ENCODE measurements at regions not wholly inside any gene's neighbourhood (a gene's known extent, or its start where the extent isn't known, plus 50 kb on each side); places are given as distances from the start of the nearest gene placed in this dataset.
"Not testable (repeated sequence)": the region's sequence is repeated elsewhere in the genome, so short reads cannot be mapped to it uniquely, and the experiment has no call there.

DNA sequence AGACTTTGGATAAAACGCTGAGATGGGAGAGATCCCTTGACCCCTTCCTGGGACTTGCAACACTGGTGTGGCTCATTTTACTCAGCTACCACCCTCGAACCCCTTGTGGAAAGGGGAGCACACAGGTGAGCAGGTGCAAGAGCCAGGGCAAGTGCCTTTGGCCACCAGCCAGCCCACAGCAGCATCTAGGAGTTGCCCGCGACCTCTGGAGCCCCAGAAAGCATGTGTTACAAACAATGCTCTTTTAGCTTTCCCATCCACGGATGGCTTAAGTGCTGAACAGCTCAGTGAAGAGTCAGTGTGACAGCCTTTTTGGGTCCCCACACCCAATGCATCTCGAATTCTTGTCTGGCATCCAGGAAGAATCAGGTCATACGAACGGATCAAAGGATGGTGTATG lies 197.8 kb downstream of the MEMO1 start:
- DNase-seq (ENCODE audit: low read depth in 2 of 3, low spot score in 2 of 3) = no peak

DNA sequence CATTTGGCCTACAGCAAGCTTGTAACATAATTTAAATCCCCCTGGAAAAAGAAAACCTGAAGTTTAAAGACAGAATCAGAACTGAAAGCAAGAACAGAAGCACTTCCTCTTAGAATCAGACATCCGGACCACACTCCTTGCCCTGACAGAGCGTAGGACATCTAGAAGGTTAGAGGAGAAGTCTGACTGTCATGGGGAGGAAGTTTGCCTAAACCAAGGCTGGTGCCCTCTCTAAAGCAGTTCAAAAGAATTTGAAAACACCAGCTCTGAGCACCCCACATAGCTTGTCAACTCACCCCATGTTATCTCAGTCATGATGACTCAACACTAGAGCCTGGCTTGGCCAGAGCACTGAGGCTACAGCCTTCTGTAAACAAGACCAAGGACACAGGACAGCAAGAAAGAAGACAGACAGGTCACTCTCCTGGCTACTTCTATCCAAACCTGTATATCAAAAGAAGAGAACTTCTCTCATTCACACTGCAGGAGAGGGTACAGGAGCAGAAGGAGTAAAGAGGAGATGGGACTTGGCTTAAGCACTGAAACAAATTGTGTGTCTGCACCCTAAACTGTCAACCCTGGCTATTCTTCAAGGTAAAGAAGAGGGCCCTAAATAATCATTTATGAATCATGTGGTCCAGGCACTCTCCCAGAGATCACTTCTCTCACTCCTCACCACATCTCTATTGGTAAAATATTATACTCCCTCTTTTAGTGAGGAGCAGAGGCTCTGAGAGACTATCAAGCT lies 198.6 kb downstream of the MEMO1 start:
- peak in 2 of 3 donors; percentile 3 to 63 for DNase-seq (ENCODE audit: low read depth in 2 of 3, low spot score in 2 of 3)

DNA sequence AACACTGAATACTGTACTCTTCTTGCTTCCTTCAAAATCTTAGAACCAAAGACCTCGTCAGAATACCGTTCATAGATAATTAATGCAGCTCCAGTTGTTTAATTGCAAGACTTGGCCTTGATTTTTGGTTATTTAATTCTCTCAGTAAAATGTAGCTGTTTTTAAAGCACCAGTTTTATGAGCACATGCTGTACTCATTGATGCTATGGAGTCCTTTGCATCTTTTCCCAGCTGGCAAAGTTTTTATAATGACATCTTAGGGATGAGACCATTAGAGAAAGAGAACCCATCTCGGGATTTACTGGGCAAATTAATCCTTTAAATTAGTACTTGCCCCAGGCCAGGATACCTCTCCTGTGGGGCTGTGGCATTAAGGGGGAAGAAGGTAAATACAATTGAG lies 199.3 kb downstream of the MEMO1 start:
- DNase-seq (ENCODE audit: low read depth in 2 of 3, low spot score in 2 of 3) = no peak

DNA sequence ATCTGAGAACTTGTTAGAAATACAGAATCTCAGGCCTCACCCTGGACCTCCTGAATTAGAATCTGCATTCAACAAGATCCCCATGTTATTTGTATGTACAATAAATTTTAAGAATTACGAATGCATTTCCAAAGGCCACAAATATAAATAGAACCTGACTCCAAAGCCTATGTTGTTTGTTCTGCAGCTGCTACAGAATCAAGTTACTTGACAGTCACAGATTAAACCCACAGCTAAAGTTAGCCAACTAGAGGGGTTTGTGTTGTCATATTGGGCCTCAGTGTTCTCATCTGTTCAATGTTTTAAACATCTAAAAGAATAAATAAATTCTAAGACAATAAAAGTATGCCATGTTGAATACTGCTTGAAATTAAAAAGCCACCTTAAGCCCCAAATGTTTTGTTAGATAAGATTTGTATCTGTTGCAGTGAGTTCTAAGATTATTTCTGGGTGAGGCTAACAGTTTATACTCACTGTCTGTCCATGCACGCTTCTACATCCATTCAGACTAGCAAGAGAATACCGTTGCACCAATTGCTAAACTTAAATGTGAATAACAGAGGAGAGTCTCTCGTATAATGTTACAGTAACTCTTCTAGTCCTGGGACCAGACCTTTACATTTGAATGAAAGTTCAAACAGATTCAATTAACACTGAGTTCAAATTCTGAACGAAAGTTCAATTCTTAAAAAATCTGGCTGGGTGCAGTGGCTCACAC lies 200.4 kb downstream of the MEMO1 start:
- no peak for DNase-seq (ENCODE audit: low read depth in 2 of 3, low spot score in 2 of 3)

DNA sequence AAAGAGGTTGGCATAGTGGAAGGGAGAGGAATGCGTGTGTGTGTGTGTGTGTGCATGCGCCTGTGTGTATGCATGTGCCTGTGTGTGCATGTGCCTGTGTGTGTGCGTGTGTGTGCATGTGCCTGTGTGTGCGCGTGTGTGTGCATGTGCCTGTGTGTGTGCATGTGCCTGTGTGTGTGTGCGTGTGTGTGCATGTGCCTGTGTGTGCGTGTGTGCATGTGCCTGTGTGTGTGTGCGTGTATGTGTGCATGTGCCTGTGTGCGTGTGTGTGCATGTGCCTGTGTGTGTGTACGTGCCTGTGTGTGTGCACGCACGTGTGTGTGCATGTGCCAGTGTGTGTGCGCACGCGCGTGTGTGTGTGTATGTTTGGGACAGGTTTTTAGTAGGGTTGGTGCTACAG lies 205.1 kb downstream of the MEMO1 start:
- DNase-seq (ENCODE audit: low read depth in 2 of 3, low spot score in 2 of 3) = no peak

DNA sequence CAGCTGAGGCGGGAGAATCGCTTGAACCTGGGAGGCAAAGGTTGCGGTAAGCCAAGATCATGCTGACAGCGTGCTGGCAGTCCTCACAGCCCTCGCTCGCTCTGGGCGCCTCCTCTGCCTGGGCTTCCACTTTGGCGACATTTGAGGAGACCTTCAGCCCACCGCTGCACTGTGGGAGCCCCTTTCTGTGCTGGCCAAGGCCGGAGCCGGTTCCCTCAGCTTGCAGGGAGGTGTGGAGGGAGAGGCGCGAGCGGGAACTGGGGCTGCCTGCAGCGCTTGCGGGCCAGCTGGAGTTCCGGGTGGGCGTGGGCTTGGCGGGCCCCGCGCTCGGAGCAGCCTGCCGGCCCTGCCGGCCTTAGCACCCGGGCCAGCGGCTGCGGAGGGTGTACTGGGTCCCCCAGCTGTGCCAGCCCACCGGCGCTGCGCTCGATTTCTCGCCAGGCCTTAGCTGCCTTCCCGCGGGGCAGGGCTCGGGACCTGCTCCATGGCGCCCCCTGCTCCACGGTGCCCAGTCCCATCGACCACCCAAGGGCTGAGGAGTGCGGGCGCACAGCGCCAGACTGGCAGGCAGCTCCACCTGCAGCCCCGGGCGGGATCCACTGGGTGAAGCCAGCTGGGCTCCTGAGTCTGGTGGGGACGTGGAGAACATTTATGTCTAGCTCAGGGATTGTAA lies 207.2 kb downstream of the MEMO1 start:
- DNase-seq (ENCODE audit: low read depth in 2 of 3, low spot score in 2 of 3) = not testable (repeated sequence)

DNA sequence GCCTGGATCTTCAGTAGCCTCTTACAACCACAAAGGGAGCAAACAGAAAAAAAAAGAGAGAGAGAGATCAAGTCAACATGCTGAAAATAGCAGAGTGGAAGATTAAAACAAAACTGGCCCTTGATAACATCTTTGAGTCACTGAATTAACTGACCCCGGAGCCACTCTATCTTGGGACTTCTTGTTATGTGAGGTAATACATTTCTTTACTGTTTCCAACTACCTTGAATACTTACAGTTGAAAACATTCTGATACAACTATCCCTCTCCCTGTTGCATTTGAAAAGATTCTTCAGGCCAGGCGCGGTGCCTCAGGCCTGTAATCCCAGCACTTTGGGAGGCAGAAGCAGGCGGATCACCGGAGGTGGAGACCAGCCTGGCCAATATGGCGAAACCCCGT lies 208.1 kb downstream of the MEMO1 start:
- no peak for DNase-seq (ENCODE audit: low read depth in 2 of 3, low spot score in 2 of 3)

DNA sequence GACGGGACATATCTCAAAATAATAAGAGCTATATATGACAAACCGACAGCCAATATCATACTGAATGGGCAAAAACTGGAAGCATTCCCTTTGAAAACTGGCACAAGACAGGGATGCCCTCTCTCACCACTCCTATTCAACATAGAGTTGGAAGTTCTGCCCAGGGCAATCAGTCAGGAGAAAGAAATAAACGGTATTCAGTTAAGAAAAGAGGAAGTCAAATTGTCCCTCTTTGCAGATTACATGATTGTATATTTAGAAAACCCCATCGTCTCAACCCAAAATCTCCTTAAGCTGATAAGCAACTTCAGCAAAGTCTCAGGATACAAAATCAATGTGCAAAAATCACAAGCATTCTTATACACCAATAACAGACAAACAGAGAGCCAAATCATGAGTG lies 211.5 kb downstream of the MEMO1 start:
- not testable (repeated sequence) for DNase-seq (ENCODE audit: low read depth in 2 of 3, low spot score in 2 of 3)

DNA sequence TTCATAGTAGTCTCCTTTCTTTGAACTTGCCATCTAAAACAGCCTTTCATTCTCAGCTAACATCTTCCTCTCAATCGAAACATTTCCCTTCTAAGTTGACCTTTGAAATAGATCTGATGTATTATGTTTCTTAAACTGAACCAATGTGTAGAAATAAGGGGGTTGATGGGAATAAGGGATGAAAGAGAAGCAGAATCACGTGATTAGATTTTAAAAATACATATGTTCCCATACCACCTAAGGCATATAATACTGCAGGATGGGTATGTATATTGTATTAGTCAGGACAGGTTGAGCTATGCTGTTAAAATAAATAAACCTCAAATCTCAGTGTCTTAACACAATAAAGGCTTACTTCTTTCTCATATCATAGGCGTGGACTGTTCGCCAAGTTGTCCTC lies 207.5 kb upstream of the SRD5A2 start:
- DNase-seq (ENCODE audit: low read depth in 2 of 3, low spot score in 2 of 3) = no peak

DNA sequence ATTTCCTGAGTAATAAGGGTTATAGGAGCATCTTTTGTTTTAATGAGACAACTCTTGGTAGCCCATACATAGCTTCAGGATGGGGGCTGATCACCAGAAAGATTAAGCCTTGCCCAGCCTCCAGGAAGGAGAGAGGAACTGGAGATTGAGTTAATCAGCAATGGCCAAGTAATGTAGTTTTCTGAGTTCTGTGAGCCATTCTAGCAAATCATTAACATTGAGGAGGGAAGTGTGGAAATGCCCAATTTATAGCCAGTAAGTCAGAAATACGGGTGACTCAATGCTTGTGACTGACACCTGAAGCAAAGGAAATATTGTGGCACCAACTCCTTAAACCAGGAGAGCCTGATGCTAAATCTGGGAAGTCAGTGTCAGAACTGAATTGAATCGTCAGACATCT lies 205.1 kb upstream of the SRD5A2 start:
- no peak for DNase-seq (ENCODE audit: low read depth in 2 of 3, low spot score in 2 of 3)

DNA sequence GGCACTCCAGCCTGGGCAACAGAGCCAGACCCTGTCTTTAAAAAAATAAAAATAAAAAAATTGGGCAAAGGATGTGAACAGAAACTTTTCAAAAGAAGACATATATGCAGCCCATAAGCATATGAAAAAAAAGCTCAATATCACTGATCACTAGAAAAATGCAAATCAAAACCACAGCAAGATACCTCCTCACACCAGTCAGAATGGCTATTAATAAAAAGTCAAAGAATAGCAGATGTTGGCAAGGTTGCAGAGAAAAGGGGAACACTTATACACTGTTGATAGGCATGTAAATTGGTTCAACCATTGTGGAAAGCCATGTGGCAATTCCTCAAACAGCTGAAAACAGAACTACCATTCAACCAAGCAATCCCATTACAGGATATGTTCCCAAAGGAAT lies 204.1 kb upstream of the SRD5A2 start:
- DNase-seq (ENCODE audit: low read depth in 2 of 3, low spot score in 2 of 3) = no peak

DNA sequence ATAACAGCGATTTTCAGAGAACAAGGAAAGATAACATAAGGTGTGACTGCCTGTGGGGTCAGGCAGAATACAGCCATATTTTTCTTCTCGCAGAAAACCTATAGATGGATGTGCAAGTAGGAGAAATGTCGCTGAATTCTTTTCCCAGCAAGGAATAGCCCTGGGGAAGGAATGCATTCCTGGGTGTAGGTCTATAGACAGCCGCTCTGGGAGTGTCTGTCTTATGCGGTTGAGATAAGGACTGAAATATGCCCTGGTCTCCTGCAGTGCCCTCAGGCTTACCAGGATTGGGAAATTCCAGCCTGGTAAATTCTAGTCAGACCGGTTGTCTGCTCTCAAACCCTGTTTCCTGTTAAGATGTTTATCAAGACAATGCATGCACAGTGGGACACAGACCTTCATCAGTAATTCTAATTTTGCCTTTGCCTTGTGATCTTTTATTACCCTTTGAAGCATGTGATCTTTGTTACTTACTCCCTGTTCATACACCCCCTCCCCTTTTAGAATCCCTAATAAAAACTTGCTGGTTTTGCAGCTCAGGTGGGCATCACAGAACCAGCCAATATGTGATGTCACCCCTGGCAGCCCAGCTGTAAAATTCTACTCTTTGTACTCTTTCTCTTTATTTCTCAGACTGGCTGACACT lies 202.8 kb upstream of the SRD5A2 start:
- not testable (repeated sequence) for DNase-seq (ENCODE audit: low read depth in 2 of 3, low spot score in 2 of 3)

DNA sequence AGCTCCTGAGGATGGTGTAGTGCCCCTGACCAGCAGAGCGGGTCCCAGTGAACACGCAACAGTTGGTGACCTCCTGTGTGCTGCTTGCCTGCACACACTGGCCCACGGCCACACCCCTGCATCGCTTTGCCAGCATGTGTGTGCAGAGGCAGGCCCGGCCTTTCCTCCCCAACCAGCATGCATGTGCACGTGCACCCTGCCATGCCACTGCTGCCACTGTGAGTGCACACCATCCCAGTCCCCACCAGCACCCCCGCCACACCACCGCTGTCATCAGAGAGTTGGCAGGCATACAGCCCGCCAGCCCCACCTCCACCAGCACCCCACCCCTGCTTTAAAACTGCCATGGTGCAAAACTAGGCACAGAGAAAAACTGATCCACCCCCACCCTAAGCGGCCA lies 197.4 kb upstream of the SRD5A2 start:
- DNase-seq (ENCODE audit: low read depth in 2 of 3, low spot score in 2 of 3) = no peak

DNA sequence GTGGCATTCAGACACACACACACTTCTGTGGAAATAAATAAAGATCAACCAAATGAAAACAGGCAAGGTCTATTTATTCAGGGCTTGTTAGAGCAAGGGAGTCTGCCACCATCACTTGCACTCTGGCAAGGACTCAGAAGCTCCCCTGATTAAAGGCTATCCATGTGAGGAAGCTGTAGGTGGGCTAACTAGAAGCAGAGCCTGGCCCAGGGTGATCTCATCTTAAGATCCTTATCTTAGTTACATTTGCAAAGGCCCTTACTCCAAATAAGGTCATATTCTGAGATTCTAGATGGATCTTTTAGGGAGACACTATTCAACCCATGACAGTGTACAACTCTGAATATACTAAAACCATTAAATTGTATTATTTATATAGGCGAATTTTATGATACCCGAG lies 190.0 kb upstream of the SRD5A2 start:
- no peak for DNase-seq (ENCODE audit: low read depth in 2 of 3, low spot score in 2 of 3)

DNA sequence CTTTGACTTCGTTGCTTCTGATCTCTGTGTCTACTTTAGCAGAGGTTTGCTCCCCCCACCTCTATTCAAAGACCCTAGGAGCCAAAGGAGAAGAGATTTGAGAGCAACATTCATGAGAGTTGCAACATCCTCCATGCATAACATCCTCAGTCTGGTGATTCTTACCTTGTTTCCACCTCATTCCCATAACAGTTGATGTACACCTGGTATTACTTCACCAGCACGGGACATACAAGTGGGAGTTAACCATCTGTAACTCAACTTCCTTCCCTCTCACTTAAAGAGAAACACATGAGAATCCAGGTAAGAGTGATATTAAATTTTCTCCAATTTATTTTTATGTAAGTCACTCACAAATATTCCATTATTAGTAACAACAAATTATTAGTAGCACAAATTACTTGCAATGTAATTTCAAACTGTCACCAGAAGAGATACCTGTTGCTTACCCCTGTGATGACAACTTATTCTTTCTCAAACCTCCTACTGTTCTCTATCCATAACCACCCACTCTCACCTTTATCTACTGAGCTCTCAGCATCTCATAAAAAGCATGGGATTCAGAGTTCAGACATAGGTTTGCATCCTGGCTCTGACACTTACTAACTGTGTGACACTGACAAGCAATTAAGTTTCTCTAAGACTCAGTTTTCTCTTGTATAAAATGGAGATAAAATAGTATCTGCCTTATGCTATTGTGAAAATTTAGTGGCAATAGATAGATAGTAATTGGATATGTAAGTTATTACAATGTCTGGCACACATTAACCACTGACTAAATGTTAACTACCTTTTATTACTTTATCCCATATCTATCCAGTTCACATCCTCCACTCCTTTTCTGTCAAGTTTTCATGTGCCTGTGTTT lies 184.6 kb upstream of the SRD5A2 start:
- DNase-seq (ENCODE audit: low read depth in 2 of 3, low spot score in 2 of 3) = no peak

DNA sequence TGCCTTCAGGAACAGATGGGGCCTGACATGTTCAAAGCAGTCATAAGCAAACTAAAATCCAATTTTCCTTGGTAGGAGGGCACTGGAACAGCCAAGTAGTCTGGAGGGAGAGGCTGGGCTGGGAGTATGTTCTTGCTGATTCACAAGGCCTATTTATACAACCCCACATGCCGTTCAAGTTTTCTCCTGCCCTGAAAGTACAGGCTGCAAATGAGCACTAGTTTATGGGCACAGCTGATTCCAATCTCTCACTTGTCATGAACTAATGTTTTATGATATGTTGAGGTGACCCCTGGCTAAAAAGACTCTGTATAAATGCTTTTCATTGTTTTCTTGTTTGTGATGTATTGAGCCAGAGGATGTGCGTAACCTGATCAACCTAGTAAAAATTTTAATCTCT lies 183.4 kb upstream of the SRD5A2 start:
- no peak for DNase-seq (ENCODE audit: low read depth in 2 of 3, low spot score in 2 of 3)

DNA sequence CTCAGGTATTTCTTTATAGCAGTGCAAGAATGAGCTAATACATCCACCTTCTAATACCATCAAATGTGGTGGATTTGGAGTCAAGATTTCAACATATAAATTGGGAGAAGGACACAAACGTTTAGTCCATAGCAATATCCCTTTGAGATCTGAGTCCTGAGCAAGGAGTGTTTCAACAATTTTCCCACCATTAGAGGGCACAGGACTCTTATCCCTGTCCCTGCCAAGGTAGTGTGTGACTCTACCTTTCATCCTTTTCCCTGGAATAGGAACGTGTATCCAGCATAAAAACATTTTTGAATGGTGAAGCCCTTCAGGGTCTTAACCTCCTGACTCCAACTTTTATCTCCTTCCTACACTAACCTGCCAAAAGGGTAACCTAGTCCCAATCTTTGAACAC lies 181.3 kb upstream of the SRD5A2 start:
- no peak for DNase-seq (ENCODE audit: low read depth in 2 of 3, low spot score in 2 of 3)

DNA sequence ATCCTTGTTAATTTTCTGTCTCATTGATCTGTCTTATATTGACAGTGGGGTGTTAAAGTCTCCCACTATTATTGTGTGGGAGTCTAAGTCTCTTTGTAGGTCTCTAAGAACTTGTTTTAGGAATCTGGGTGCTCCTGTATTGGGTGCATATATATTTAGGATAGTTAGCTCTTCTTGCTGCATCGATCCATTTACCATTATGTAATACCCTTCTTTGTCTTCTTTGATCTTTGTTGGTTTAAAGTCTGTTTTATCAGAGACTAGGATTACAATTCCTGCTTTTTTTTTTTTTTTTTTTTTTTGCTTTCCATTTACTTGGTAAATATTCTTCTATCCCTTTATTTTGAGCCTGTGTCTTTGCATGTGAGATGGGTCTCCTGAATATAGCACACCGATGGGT lies 176.6 kb upstream of the SRD5A2 start:
- not testable (repeated sequence) for DNase-seq (ENCODE audit: low read depth in 2 of 3, low spot score in 2 of 3)

DNA sequence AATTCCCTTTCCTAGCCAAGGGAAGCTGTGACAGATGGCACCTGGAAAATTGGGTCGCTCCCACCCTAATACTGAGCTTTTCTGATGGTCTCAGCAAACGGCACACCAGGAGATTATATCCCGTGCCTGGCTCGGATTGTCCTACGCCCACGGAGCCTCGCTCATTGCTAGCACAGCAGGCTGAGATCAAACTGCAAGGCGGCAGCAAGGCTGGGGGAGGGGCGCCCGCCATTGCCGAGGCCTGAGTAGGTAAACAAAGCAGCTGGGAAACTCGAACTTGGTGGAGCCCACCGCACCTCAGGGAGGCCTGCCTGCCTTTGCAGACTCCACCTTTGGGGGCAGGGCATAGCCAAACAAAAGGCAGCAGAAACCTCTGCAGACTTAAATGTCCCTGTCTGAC lies 168.0 kb upstream of the SRD5A2 start:
- not testable (repeated sequence) for DNase-seq (ENCODE audit: low read depth in 2 of 3, low spot score in 2 of 3)

DNA sequence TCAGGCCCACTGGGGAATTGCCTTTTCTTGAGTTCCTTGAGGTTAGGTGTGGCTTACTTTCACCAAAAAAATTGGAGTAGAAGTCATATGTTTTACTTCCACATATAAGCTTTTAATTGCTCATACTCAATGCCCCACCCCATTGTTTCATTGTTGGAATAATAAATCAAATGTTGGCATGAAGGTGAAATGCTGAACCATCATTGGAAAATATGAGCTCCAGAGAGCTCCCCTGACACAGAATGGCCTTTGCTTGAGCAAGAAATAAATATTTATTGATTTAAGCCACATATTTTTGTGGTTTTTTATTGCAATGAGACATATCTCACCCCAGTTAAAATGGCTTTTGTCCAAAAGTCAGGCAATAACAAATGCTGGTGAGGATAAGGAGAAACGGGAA lies 167.3 kb upstream of the SRD5A2 start:
- DNase-seq (ENCODE audit: low read depth in 2 of 3, low spot score in 2 of 3) = no peak

Data from hematopoietic multipotent progenitor cell (in vitro differentiated cells).